ENCODE measurements at regions not wholly inside any gene's neighbourhood (a gene's known extent, or its start where the extent isn't known, plus 50 kb on each side); places are given as distances from the start of the nearest gene placed in this dataset.
"Not testable (repeated sequence)": the region's sequence is repeated elsewhere in the genome, so short reads cannot be mapped to it uniquely, and the experiment has no call there.

DNA sequence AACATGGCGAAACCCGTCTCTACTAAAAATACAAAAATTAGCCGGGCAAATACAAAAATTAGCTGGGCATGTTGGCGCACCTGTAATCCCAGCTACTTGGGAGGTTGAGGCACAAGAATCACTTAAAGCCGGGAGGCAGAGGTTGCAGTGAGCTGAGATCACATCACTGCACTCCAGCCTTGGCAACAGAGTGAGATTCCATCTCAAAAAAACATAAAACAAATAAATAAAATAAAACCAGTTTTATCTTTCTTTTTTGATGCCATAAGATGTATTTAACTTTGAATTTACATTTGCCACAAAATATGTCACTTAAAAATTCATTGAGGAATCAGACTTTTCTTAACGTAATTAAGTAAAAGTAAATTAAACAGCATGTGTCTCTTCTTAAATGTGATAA lies 113.3 kb upstream of the ERRFI1 start:
- no peak for DNase-seq

DNA sequence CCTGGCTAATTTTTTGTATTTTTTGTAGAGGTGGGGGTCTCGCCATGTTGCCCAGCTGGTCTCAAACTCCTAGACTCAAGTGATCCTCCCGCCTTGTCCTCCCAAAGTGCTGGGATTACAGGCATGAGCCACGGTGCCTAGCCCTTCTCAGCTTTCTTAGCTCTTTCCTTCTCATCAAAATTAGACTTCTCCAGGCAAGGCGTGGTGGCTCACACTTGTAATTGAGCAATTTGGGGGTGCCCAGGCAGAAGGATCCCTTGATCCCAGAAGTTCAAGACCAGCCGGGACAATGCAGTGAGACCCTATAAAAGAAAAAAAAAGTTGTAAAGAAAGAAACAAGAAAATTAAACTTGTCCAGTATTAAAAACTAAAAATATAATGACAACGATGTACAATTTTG lies 112.6 kb upstream of the ERRFI1 start:
- DNase-seq, result no peak

DNA sequence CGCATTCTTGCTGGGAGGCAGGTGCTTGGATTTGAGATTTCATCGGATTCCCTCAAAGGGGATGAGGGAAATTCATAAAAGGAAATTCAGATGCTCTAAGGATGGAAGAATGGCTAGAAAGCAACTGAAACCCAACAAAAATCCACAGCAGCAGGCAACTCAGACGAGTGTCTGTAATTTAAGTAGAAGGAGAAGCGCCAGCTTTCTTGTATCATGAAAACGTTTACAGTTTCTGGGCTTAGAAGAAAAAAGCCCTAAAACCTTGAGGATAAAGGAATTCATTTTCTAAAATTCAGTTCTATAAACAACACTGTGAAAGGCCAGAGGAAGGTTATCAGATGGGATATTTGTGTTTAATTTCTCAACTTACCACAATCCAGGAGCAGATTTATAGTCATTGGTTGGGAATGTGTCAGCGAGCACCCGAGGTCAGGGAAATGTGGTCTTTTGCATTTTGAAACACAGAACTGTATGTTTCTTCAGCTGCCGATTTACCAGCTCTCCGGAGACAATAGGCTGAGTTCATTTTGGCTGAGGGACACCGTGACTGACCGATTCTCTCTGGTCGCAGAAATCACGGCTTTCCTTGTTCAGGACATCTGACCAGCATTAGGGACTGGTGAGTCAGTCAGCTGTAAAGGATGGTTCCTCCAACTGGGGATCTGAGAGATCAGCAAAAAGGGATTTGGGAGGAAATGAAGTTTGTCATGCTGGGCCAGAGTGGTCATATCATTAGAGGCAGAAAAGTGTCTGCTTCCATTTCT lies 111.6 kb upstream of the ERRFI1 start:
- DNase-seq, result peak; percentile 85

DNA sequence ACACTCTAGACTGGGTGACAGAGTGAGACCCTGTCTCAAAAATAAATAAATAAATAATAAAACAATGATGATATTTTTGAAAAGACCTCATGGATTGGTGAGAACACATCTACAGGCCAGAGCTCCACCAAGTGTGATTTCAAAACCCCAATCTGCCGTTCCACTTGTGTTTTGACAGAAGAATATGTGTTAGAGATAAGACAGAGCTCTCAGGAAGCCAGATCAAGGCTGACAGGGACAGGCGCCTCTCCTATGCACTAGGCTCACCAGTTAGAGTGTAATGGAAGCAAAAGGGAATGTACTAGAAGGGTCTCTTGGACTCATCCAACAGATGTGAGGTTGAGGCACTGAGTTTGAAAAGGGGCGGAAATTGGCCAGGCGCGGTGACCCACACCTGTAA lies 110.7 kb upstream of the ERRFI1 start:
- DNase-seq, result peak; percentile 33

DNA sequence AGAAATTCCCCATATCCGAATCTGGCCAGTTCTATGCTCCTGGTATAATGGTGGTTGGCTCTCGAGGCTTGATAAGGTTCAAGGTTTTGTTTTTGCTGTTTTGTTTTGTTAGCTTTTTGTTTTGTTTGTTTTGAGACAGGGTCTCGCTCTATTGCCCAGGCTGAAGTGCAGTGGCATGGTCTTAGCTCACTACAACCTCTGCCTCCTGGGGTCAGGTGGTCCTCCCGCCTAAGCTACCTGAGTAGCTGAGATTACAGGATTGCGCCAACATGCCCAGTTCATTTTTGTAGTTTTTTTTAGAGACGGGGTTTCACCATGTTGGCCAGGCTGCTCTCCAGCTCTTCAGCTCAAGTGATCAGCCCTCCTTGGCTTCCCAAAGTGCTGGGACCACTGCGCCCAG lies 109.1 kb upstream of the ERRFI1 start:
- DNase-seq, result no peak

DNA sequence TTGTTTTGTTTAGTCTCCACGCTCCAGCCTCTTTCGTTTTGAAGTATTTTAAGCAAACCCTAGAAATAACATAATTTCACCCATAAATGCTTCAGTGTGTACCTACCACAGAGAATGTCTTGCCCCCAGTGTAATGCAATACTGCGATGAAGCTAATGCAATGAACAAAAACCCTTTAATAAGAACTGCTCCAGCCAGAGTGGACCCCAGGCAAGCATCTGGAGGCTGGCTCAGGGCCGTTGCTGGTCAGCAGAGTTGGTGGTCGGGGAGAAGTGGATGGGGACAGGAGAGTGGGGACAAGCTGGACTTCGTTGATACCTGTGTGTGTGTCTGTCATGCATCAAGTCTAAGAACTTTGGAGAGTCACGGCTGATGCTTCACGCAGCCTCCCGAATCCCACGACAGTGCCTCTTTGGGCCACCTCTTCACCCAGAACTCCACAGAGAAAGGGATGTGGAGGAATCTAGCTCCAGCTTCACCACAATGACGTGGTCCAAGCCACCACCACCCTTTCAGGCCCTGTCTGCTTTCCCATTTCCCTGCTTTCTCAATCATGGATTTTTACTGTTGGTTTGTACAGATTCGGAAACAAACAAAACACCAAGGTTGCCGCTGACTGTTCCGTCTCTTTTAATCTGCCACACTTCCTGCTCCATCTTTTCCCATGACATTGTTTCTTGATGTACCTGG lies 108.6 kb upstream of the ERRFI1 start:
- DNase-seq, result no peak

DNA sequence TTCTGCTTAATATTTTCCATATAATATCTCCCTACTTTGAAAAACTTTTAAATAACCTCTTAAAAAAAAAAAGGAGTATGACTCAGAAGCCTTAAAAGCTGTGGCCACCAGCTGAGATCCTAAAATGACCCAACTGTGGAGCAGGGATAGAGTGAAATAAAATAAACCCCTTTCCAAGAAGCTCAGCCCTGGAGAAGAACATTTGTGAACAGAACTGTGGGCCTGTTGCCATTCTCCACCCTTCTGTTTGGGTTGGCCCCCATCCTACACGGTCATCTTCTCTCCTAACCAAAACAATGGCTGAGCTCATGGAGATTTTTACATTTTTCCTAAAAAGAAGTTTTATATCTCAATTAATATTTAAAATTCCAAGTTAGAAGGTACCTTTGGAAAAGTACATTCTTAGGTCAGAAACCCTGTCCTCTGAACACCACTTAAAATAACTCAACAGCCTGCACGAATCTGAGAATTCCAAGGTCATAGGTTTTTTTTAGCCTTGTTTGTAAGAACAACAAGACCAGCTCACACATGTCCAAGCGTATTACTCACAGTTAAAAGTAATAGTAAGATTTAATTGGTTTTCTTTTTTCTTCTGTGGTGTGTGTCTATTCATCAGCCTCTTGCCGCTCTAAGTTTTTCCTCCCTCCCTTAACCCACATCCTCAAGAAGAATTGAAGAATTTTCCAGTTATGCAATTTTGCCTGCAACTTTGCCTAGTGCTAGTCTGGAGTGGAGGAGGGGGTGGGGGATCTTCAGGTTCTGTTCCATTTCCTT lies 107.7 kb upstream of the ERRFI1 start:
- peak; percentile 31 for DNase-seq

DNA sequence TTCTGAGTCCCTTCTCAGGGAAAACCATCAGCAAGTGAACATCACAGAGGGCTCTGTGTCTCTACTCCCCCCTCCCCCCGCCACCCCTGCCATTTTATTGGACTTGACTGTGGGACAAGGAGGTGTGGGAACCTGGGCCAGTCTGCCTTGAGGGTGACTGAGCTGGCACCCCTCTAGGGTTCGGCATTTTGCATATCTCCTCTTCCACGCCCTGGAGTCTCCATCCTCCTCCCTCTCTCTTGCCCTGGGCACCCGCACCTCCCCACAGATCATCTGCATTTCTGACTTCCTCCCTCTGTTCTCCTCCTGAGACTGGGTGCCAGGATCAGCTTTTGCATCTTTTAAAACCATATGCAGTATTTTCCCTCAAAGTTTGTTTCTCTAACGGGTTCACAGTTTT lies 107.1 kb upstream of the ERRFI1 start:
- DNase-seq, result peak; percentile 63

DNA sequence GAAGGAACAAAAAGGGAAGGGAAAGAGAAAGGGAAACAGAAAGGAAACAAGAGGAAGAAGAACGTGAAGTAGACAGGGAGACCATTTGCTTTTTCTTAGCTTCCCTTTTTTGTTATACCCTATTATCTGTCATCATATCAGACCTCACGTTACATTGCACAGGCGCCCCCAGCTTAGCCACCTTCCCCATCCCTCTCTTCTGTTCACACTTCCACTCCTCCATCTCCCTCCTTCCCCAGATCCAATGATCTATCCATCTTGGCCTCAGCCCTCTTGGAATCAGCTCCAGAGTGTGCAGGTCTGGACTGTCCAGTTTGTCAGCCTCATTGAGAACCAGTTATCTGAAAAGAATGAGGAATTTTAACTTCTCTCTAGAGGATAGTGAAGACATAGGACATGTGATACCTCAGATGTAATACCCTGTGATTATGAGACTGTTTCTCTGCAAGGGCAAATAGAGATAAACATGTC lies 101.1 kb upstream of the ERRFI1 start:
- DNase-seq, result peak; percentile 32

DNA sequence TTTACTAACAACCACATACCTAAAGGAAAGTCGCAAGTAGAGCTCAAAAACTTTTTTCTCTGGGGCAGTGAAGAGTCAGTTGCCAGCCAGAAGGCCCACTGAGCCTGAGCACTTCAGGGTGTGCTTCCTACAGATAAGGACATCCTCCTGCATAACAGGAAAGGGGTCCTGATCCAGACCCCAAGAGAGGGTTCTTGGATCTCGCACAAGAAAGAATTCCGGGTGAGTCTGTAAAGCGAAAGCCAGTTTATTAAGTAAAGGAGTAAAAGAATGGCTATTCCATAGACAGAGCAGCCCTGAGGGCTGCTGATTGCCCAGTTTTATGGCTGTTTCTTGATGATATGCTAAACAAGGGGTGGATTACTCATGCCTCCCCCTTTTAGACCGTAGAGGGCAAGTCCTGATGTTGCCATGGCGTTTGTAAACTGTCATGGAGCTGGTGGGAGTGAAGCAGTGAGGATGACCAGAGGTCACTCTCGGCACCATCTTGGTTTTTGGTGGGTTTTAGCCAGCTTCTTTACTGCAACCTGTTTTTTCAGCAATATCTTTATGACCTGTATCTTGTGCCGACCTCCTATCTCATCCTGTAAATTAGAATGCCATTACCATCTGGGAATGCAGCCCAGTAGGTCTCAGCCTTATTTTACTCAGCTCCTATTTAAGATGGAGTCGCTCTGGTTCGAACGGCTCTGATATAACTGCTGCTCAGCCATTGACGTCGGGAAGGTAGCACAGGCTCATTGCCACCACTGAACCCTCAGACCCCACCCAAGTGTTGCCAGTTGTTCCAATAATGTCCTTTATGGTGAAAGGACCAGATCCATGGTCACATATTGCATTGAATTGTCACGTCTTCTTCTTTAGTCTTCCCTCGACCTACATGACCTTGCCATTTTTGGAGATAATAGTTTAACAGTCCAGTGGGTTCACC lies 96.6 kb upstream of the ERRFI1 start:
- peak; percentile 89 for DNase-seq

DNA sequence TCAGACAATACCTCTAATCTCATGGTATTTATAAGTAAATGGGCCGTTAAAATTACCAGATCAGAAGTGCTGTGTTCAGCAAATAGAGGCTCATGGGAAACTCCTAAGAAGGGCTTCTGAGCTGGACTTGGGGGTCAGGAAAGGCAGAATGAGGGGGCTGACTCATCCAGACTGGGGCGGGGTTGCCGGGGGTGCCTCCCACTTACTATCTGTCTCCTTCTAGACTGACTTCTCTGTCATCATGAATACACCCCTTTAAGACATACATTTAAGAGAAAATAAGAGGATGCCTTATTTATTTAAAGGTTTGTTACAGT lies 96.0 kb upstream of the ERRFI1 start:
- DNase-seq, result peak; percentile 56

DNA sequence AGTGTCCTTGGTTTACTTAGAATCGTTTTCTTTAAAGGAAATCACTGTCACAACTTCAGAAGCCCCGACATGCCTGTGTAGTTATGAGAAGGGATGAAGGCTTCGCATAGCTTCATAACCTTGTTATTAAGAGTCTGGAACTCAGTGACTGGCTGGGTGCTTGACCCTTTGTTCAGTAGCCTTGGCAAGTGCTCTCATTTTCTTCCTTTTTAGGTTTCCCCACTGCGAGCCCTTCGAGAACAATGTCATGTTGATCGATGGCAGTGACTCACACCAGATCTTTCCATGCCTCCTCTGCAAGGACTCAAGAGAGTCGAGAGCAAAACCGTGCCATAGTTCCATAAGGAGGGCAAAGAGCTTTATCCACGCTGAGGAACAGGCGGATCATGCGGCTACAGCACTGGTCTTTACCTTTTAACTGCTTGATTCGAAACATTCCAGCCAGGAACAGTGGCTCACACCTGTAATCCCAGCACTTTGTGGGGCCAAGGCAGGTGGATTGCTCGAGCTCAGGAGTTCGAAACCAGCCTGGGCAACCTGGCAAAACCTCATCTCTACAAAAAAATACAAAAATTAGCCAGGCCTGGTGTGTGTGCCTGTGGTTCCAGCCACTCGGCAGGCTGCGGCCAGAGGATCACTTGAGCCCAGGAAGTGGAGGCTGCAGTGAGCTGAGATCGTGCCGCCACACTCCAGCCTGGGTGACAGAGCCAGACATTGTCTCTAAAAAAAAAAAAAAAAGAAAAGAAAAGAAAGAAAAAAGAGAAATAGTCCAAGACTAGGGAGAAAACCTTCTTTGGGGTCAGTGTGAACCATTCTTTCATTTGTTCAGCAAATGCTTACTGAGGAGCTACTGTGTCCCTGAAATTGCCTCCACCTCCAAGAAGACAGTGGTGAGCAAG lies 95.4 kb upstream of the ERRFI1 start:
- peak; percentile 93 for DNase-seq

DNA sequence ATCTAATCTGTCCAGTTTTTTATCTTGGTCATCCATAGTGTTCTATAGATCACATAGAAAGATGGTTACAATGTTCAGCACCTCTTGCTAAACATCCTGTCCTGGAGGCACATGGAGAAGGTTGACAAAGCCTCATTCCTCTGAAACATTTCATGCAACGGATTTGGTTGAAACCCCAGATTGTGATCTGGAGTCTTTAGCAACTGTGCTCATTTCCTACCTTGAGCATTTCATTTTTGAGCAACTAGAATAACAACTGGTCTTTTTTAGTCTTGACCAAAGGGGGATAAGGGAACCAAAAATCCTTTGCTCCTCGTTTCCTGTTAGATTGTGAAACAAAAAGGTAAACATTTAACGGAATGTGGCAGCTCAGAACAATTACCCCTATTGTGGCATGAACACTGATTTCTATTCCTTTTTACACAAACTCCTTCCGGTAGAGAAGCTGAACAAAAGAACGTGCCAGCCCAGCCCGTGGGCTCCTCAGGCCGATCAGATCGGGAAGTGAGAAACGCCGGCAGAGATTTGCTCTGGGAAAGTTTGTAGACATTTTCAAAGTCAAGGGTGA lies 94.7 kb upstream of the ERRFI1 start:
- no peak for DNase-seq

DNA sequence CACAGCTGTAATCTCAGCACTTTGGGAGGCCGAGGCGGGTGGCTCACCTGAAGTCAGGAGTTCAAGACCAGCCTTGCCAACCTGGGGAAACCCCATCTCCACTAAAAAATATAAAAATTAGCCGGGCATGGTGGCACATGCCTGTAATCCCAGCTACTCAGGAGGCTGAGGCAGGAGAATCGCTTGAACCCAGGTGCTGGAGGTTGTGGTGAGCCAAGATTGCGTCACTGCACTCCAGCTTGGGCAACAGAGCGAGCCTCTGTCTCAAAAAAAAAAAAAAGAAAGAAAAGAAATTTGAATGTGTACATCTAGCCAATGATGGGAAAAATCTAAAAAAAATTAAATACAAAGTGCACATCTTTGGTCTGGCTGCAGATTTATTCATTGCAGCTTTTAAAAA lies 92.6 kb upstream of the ERRFI1 start:
- DNase-seq, result not testable (repeated sequence)

DNA sequence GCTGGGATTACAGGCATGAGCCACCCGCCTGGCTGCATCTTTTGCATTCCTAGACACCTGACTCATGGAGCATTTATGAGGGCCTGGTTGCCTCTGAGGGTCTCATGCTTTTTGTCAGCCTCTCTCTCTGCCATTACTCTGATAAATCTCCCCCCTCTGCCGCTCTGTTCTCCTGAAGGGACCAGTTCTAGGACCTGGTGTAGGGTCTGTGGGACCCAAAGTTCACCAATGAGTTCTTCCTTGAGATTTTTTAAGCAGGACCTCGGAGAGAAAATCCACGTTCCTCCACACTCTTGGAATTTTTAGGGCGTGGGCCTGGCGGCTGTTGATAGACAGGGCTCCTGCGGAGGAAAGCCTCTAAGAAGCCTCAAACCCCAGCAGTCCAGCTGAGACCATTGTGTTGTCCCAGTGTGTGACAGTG lies 91.9 kb upstream of the ERRFI1 start:
- DNase-seq, result peak; percentile 97

DNA sequence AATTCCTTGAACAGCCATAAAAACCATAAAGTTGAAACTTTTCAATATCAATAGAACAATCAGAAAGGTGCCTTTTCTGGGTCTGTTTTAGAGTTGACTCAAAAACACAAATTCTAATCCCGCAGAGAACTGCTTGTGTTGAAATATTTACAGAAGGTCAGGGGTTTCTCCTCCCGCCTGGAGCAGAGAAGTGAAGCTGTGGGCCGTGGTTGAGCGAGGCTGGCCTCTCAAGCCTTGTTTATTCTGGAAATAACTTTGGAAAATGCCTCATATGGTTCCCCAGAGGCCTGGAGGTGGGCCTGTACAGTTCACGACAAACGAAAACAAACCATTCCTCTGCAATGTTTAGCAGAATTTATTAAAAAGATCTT lies 90.8 kb upstream of the ERRFI1 start:
- DNase-seq, result peak; percentile 70

DNA sequence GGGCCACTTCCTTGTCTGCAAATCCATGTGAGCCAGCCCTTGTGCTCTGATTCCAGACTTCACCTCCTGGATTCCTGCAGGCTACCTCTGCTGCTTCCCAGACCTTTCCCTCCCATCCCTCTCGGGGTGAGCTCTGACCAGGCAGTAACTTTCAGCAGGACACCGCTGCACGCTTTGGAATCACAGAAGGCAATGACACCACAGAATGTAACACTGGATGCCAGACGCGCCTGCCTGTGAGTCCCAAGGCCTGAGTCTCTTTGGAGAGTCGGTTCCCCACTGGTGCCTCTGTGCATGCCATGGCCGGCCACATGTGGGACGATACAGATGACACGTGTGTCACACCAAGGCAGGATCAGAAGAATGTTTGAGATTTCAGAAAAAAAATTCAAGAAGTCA lies 89.7 kb upstream of the ERRFI1 start:
- peak; percentile 94 for DNase-seq

DNA sequence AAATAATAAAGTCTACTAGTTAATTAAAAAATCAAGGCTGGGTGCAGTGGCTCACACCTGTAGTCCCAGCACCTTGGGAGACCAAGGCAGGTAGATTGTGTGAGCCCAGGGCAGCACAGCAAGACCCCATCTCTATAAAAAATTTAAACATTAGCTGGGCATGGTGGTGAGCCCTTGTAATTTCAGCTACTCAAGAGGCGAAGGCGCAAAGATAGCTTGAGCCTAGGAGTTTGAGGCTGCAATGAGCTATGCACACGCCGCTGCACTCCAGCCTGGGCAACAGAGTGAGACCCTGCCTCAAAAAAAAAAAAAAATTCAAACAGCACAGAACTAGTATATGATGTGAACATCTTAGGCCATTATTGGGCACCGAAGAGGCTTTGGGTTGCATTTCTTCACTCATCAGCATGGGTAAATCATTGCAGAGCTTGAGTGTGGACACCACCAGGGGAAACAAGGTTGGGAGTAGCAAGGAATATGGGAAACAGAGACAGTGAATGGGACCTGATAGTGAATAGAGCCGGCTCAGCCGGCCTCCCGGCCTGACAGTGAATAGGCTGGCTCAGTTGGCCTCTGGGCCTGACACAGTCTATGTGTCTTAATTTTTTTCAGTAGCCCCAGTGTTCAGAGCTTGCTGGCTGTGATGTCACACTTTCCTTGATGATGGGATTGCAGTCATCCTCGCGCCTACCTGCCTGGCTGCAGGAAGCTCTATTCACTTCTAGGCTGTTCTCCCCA lies 89.1 kb upstream of the ERRFI1 start:
- DNase-seq, result no peak

DNA sequence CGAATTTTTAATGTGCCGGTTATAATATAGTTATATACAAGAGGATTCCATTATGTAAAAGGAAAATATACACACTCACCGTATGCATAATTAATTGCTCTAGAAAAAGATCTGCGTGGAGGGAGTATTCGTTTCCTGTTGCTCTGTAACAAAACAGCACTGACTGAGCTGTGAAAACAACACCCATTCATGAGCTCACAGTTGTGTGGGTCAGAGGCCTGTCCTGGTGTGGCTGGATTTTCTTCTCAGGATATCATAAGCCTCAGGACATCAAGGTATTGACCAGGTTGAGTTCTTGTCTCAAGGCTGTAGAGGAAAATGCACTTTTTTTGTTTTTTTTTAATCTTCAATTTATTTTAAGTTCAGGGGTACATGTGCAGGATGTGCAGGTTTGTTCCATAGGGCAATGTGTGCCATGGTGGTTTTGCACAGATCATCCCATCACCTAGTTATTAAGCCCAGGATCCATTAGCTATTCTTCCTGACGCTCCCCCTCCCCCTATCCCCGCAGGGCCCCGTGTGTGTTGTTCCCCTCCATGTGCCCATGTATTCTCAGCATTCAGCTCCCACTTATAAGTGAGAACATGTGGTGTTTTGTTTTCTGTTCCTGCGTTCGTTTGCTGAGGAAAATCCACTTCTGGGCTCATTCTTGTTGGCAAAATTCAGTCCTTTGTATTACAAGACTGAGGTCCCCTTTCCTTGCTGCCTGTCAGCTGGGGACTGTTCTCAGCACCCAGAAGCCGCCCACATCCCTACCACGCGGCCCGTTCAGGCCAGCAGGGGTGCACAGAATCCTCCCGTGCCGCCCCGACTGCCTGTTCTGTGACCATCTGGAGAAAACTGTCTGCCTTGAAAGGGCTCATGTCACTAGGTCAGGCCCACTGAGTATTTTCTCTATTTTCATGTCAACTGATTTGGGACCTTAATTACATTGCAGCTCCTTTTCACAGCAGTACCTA lies 87.4 kb upstream of the ERRFI1 start:
- DNase-seq, result peak; percentile 51
